SK-MEL-5 (cell line): ENCODE measurements at regions not wholly inside any gene's neighbourhood (a gene's known extent, or its start where the extent isn't known, plus 50 kb on each side); places are given as distances from the start of the nearest gene placed in this dataset.
"Not testable (repeated sequence)": the region's sequence is repeated elsewhere in the genome, so short reads cannot be mapped to it uniquely, and the experiment has no call there.

Experiments
- DNase-seq: peaks from one replicate; pipeline ENCODE4 v3.0.0-alpha.2; 2016; ENCODE audit warnings: low read depth, low spot score
- in situ Hi-C: cut with HindIII; loops from 2 replicates; pipeline ENCODE4 v1.10.0; 2016; ENCODE audit warnings: low sequenced_read_pairs, high pct_unique_total_duplicates, low pct_unique_long_range_greater_than_20kb

DNA sequence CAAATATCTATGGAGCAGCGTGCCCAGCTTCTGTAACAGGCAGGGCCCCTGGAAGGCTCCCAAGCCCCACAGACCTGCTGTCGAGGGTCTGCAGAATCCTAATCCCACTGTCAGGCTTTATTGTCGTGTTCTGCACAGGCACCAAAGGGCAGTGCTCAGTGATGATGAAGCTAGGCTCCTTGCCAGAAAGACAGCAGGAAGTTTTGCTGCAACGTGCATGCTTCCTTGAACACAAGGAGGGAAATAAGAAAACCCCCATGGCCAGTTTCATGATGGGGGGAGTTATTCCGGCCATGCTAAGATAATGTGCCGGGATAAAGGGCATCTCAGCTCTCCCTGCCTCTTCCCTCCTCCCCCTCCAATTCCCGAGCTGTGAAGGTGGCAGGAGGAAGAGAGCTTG, 109.4 kb upstream of the KCNG1 start:
- in situ Hi-C loops: no loop called here
- DNase-seq: no peak

DNA sequence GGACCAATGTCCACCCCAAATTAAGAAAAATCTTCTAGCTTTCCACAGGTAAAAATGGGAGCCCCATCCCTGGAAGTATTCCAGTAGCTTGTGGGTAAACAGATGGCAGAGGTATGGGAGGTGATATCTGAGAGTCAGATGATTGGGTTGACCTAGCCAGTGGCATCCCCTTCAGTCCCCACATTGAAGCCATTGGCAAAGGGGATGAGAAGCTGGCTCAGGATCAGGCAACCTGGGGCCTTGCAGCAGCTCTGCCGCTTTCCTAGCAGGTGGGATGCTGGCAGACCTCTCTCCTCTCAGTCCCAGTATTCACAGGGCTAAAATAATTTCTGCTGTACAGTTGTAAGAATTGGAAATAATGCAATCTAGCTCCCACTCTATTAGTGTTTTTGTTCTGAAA, 108.9 kb upstream of the KCNG1 start:
- no peak for DNase-seq
- in situ Hi-C loops: no loop called here

DNA sequence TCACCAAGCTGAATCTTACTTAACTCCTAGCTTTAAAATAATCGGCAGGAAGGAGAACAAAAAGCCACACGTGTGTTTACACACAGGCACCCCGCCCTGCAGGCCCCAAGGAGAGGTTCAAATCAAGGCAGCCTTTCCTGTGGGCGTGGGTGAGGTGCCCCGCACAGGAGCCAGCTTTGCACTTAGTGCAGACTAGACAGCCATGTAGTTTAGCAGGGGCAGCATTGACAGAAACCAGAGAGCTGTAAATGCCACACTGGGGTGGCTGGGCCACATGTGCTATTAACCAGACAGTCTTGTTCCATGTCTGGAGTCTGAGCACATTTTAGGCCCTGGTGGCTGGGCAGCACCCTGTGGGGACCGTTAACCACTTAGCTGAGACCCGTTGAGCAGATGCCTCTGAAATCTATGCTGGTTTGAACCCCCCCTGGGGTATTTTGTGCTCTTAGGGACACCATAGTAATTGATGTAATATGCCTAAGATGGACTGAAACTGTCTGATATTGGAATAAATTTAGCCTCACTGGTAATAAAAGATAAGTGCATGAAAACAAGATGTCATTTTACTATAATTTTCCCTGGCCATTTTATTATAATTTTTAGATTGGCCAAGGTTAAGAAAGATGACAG, 106.4 kb upstream of the KCNG1 start:
- no peak for DNase-seq
- in situ Hi-C loops: no loop called here

DNA sequence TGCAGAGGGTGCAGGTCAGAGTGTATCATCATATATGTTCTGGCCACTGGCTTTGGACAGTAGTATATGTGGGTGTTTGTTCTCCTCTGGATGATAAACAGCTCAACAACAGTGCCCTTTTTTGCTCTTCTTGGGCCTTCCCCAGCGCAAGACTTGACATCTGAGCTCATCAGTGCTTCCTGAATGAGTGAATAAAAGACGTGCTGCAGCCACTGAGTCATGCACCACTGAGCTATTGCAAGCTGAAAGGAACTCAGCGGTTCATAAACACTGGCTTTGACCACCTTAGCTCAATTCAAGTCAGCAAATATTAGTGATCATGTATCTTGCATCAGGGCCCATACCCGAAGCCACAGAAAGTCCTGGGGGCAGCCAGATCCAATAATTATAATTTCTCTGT, 105.3 kb upstream of the KCNG1 start:
- peak; percentile 44 for DNase-seq
- in situ Hi-C loops: no loop called here

DNA sequence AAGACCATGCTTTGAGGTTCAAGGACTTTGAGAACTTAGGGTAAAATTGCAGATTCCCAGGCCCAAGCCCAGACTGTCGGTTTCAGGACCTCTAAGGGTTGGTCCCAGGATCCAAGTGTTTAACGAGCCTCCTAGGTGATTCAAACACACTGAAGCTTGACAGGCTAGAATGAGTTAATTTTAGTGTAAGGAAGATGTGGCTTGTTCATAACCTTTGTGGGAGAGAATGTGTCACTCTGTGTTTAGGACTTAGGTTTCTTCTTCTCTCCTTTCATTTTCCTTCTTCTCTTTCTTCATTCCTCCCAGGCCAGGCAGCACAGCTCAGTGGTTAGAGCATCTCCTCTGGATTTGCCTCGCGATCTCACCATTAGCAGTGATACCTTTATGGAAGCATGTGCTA, 104.8 kb upstream of the KCNG1 start:
- in situ Hi-C loops: no loop called here
- DNase-seq: no peak

DNA sequence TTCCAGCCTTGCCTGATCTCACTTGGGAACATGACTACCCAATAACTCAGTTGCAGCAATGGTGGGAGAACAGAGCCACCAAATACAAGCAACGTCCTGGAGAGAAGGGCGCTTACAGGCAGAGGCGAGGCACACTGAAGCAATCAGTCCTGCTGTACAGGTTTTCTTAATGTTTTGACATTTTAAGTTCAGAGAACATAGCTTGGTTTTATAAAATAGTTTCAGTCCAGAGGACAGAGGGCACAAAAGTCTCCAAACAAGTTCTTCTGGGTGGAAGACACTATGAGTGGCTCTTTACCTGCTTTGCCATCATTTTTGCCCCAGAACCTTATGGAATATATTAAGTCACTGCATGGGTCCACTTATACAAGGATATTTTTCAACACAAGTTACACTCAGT, 103.4 kb upstream of the KCNG1 start:
- no peak for DNase-seq
- in situ Hi-C loops: no loop called here

DNA sequence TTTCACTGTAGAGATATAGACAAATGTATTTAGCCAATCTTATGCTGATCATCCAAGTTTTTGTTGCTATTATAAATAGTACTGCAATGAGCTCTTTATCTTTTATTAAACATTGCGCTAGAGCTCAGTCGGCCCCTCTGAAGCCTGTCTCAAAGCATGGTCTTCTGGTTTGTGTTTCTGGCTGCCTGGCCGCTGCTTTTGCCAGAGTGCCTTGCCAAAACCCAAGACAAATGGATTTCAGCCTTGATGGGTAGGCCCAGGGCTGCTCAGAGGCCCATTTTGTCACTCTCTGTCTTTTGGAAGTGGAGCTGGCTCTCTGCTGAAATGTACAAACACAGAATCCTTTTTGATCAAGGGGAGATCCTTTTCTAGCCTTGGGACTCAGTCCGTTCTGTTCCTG, 102.9 kb upstream of the KCNG1 start:
- in situ Hi-C loops: no loop called here
- no peak for DNase-seq

DNA sequence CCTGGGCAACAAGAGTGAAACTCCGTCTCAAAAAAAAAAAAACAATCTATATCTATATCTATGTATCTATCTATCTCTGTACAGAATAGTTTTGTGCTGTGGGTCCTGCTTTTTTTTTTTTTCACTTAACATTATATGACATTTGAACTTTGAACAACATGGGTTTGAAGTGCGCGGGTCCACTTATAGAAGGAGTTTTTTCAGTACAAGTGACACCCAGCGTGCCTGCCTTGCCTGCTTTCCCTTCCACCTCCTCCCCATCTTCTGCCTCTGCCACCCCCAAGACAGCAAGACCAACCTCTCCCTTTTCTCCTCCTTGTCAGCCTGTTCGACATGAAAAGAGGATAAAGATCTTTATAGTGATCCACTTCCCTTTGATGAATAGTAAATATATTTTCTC, 102.2 kb upstream of the KCNG1 start:
- no peak for DNase-seq
- in situ Hi-C loops: no loop called here

DNA sequence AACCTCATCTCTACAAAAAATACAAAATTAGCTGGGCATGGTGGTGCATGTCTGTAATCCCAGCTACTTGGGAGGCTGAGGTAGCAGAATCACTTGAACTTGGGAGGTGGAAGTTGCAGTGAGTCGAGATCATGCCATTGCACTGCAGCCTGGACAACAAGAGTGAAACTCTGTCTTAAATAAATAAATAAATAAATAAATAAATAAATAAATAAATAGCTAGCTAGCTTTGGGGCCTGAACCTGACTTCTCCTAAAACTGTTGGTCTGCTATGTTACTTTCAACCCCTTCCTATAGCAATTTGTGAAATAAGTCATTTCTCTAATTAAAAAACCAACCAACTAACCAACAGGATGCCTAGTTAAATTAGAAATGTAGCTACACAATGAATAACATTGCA, 101.0 kb upstream of the KCNG1 start:
- DNase-seq, in situ Hi-C loops: not testable (repeated sequence)

DNA sequence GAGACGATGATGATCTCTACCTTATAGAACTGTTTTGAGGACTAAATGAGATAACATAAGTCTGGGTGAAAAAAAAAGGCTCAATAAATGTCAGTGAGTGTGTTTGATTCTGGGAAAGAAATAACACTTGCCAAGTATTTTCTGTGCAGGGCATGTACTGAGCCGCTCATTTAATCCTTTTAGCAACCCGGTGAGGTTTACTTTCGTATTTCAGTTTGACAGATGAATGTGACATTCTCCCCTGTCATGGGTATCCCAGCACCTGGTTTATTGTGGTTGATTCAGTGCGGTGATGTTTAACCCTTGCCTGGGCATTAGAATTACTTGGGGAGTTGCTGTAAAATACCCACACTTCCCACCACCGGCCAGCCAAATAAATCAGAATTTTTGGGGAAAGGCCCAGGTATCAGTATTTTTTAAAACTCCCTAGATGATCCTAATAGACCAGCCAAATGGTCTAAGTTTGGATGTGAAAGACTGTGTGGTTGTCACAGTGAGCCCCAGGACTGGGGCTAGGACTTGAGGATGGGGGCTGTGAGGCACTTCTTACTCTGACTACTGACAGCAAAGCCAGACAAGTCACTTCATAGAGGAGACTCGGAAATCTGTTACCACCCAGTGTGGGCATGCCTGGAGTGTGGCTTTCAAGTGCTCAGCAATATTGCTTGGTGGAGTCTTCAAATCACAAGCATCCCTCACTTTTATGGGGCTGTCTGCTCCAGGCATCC, 100.2 kb upstream of the KCNG1 start:
- in situ Hi-C loops: no loop called here

DNA sequence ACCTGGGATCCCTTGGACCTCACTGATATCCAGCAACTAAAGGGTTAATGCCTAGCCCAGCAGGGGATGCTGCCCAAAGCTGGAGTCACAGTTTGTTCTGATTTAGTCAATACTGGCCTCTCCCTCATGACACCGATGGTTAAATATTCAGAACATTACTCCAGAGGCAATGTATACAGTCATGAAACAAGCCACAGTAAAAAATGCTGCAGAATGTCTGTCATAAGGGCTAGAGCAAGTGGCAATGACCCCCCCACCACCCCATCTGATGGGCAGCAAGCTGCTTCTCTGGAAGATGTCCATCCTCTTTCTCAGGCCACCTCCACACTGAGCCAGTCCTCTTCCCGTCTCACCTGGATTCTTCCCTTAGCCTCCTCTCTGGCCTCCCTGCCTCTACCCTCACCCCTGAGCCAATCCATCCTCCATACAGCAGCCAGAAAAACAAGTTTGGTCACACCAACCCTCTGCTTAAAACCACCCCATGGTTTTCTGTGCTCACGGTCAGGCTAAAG, 99.0 kb upstream of the KCNG1 start:
- no peak for DNase-seq

More for the DNA sequence above, 100.2 kb upstream of the KCNG1 start:
- DNase-seq: no peak

DNA sequence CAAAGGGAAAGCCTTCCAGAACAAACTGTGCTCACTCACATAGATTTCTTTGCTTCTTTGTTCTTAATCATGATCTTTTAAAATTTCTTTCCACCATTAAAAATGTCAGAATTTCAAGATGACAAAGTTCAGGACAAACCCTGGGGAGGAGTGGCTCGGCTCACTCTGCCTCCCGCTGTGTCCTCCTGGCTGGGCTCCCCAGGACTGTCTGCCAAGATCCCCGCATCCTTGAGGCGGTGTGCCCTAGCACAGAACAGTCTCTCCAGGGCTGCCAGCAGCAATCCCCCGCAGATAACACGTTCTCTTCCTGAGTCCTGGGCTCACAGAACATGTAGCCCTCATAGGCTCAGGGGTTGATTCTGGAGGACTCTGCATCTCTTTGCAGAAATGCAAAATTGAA, 98.4 kb upstream of the KCNG1 start:
- in situ Hi-C loops: no loop called here
- no peak for DNase-seq

More for the DNA sequence above, 99.0 kb upstream of the KCNG1 start:
- in situ Hi-C loops: no loop called here

DNA sequence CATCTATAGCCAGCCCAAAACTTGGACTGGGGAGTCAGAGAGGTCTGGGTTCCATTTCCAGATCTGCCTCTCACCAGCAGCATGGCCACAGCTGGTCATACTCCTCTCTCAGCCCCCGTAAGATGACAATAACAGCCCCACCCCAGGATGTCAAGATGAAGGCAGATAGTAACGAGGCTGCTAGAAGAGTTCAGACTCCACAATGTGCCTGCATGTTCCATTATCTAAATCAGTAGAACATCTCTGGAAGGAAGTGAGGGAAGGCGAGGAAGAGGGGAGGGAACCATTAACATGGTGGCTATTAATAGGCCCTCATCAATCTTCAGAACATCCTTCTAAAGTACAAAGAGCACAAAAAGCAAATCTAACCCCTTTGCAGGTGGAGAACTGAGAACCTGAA, 98.0 kb upstream of the KCNG1 start:
- in situ Hi-C loops: no loop called here
- DNase-seq: no peak

DNA sequence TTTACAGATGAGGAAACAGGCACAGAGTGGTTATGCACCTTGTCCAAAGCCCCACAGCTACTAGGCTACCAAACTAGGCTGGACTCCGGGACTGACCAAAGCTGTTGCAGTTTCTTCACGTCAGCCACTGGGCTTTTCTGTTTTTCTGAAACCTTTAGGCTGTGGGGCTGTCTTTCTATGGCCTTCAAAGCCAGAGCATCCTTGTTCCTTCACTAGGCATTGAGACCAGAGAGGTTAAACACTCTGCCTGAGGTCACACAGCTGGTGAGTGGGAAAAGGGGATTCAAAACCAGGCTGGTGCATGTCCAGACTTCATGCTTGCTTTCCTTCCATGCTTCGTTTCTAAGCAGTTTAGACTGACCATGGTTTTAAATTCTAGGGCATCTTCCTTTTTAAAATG, 97.5 kb upstream of the KCNG1 start:
- DNase-seq: no peak
- in situ Hi-C loops: no loop called here

DNA sequence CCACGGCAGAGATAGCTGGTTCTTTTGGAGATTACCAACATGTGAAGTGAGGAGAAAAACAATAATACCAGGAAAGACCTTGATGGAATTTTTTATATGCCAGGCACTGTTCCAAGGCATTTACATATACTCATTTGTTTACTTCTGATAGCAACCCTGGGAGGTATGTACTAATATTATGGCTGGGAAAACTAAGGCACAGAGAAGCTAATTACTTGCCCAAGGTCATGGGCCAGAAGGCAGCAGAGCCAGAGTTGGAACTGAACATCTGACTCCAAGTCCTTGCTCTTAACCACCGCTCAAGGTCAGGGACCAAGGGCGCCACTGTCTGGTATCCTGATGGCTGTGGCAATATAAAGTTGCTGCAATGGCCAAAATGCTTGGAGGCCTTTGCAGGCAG, 97.0 kb upstream of the KCNG1 start:
- no peak for DNase-seq
- in situ Hi-C loops: no loop called here

DNA sequence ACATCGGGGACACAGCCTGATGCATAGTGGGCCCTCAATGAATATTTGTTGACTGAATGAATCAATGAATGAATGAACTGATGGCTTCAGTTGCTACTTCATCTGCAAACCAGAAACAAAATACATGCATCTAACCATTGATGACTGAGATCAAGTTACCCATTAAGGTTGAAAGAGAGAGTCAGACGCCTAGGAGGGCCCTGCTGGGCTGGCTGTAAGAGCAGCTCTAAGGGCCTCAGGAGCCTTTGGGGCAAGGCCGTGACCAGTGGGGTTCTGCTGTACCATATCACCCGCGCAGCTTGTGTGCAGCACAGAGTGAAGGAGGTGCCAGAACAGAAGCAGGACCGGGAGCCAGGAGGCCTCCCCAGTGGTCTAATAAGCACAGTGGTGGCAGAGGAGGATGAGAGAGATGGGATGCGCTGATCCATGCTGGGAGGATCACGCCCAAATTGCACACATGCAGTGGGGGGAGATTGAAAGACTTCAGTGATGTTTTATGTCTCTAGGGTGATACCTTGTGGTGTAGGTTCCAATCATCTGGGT, 96.1 kb upstream of the KCNG1 start:
- in situ Hi-C loops: no loop called here
- DNase-seq: no peak

DNA sequence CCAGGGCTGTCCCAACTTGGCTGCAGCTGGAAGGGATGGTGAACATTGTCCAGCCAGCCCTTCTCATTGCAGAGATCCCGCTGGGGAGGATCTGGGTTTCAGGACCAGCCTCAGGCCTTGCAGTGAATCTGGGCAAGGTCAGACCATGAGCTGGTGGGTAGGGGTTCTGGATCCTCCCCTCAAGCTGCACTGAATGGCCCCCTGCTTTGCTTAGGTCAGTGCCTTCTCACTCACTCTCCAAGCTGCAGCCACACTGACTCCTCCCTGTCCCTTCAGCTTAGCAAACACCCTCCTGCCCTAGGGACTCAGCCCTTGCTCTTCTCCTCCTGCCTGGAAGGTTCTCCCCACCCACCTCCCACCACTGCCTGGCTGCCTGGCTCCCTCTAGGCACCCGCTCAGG, 95.3 kb upstream of the KCNG1 start:
- no peak for DNase-seq
- in situ Hi-C loops: no loop called here

DNA sequence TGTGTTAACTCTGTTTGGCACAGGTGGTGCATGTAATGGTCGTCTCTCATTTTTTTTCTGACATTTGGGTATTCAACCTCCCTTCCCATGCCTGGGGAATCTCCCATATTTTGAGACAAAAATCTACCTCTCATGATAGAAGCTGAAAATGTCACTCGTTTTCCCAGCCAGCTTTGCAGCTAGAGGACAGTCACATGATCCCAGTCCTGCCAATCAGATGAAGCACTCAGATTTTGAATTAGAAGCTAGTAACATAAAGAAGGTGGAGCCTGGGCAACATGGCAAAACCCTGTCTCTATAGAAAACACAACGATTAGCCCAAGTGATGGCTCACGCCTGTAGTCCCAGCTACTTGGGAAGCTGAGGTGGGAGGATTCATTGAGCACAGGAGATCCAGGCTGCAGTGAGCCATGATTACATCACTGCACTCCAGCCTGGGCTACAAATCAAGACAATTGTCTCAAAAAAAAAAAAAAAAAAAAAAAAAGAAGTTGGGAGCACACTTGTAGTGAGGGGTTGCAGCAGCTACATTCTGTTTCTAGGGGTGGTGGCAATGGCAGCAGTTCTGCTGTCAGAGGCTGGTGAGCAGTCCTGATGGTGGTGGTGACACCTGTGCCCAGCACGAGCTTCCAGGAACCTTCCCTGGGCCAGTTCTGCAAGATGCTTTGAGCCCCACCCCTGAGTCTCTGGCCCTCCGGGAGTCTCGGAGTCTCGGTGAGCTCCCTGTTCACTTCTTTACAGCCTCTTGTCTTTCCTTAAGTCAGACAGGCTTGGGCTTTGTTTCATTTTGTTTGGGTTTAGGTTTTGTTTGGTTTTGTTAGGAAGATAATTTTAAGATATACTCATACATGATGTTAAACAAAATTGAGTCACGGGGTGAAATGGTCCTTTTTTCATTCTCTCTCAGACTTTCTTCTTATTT, 94.1 kb upstream of the KCNG1 start:
- no peak for DNase-seq
- in situ Hi-C loops: no loop called here
